Astrocyte (in vitro differentiated cells and primary cell): ENCODE measurements at regions not wholly inside any gene's neighbourhood (a gene's known extent, or its start where the extent isn't known, plus 50 kb on each side); places are given as distances from the start of the nearest gene placed in this dataset.

Experiments
- CTCF ChIP-seq: IDR thresholded peaks from 2 replicates; pipeline ENCODE4 v1.5.1; 2011; ENCODE audit warnings: low read depth, mild to moderate bottlenecking, inconsistent platforms, low read length, moderate library complexity; ENCODE audit not compliant: insufficient read depth
- EZH2 ChIP-seq: IDR thresholded peaks from 2 replicates; pipeline ENCODE4 v1.6.1; 2012; ENCODE audit warnings: mild to moderate bottlenecking, low read length, inconsistent platforms; ENCODE audit not compliant: insufficient read depth

DNA sequence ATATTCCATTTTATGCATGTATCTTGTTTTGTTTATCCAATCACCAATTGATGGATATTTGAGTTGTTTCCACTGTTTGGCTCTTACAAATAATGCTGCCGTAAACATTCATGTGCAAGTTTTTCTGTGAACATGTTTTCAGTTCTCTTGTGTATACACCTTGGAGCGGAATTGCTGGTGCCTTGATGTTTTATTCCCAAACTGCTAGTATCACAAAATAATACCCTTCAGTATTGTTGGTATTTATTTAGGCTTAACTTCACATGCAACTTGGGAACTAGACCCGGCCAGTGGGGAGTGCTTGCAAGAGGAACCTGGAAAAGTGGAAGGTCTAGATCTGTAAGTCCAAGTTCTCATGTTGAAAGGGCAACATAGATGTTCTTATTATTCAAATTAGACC, 115.9 kb downstream of the CRYAA start:
- TF ChIP-seq CTCF (no peak), EZH2 (no peak)
